GM23338 (cell line): ENCODE measurements at regions not wholly inside any gene's neighbourhood (a gene's known extent, or its start where the extent isn't known, plus 50 kb on each side); places are given as distances from the start of the nearest gene placed in this dataset.

Source experiments
- CREB1 ChIP-seq: fragments of 250-450 bp; sonication (Bioruptor Pico); IDR thresholded peaks from 2 replicates; pipeline ENCODE4 v1.5.0; 2020; ENCODE audit warnings: low read depth, mild to moderate bottlenecking, moderate library complexity
- CTCF ChIP-seq, 2 experiments: fragments of 200-600 bp in 1 of 2; sonication (generic) in 1 of 2; conservative IDR thresholded peaks; 2 replicates each; pipeline versions ENCODE4 v1.5.1 to v1.6.1; 2016 to 2017; ENCODE audit warnings: antibody characterized with exemption in 2 of 2, low read depth in 2 of 2, mild to moderate bottlenecking in 2 of 2, moderate library complexity in 1 of 2
- ETS1 ChIP-seq: IDR thresholded peaks from 2 replicates; pipeline ENCODE4 v1.6.1; 2016; ENCODE audit warnings: antibody characterized with exemption
- EZH2 ChIP-seq: fragments of 200-600 bp; sonication (generic); IDR thresholded peaks from one replicate; pipeline ENCODE4 v1.8.0; 2017; ENCODE audit warnings: antibody characterized with exemption, mild to moderate bottlenecking, low read depth; ENCODE audit not compliant: unreplicated experiment
- EZH2phosphoT487 ChIP-seq: fragments of 200-600 bp; sonication (generic); IDR thresholded peaks from one replicate; pipeline ENCODE4 v1.8.1; 2018; ENCODE audit warnings: antibody characterized with exemption; ENCODE audit not compliant: unreplicated experiment
- JUNB ChIP-seq: IDR thresholded peaks from one replicate; pipeline ENCODE4 v1.6.1; 2016; ENCODE audit warnings: antibody characterized with exemption; ENCODE audit not compliant: unreplicated experiment
- POLR2AphosphoS5 ChIP-seq: IDR thresholded peaks from 2 replicates; pipeline ENCODE4 v1.6.1; 2016; ENCODE audit warnings: antibody characterized with exemption, low read depth
- REST ChIP-seq: IDR thresholded peaks from one replicate; pipeline ENCODE4 v1.6.1; 2018; ENCODE audit warnings: antibody characterized with exemption; ENCODE audit not compliant: unreplicated experiment
- ZNF114 ChIP-seq: fragments of 250-450 bp; sonication (Bioruptor Pico); IDR thresholded peaks from 2 replicates; pipeline ENCODE4 v1.5.0; 2020; ENCODE audit warnings: mild to moderate bottlenecking, moderate library complexity
- ZNF462 ChIP-seq: fragments of 250-450 bp; sonication (Bioruptor Pico); IDR thresholded peaks from 2 replicates; pipeline ENCODE4 v1.5.0; 2020; ENCODE audit warnings: mild to moderate bottlenecking, moderate library complexity

GRCh38 chr12:115818973-115819372, 458.5 kb downstream of the MED13L start:
- TF ChIP-seq CTCF (conservative IDR thresholded peaks at IDR 0.05; ENCODE audit: low read depth in 2 of 2) (peak; percentile 18 to 38; a peak in 3 of 4 replicates), EZH2 (no peak), POLR2AphosphoS5 (no peak), JUNB (no peak), REST (no peak), ZNF114 (CRISPR knock-in tag) (no peak), CREB1 (CRISPR knock-in tag) (no peak), EZH2phosphoT487 (no peak), ZNF462 (no peak), ETS1 (no peak)
